SK-N-MC (cell line): ENCODE measurements at regions not wholly inside any gene's neighbourhood (a gene's known extent, or its start where the extent isn't known, plus 50 kb on each side); places are given as distances from the start of the nearest gene placed in this dataset.

Experiments
- EZH2 ChIP-seq: fragments of 200-600 bp; sonication (generic); IDR thresholded peaks from one replicate; pipeline ENCODE4 v1.6.1; 2017; ENCODE audit warnings: antibody characterized with exemption
- FOXP2 ChIP-seq: optimal IDR thresholded peaks from 2 replicates; pipeline ENCODE3; 2011; ENCODE audit warnings: mild to moderate bottlenecking, moderate library complexity; ENCODE audit not compliant: insufficient read depth; ENCODE audit errors: extremely low read length, control extremely low read depth
- POLR2AphosphoS5 ChIP-seq: IDR thresholded peaks from 2 replicates; pipeline ENCODE4 v1.6.1; 2012; ENCODE audit warnings: mild to moderate bottlenecking, low read depth, low read length, borderline replicate concordance

- TF ChIP-seq POLR2AphosphoS5: no peak
- no peak for TF ChIP-seq EZH2
- TF ChIP-seq FOXP2: no peak
These were observed 308.5 kb upstream of the KCNN2 start for GRCh38 chr5:114053372-114053771.
